H1 (cell line): ENCODE measurements at regions not wholly inside any gene's neighbourhood (a gene's known extent, or its start where the extent isn't known, plus 50 kb on each side); places are given as distances from the start of the nearest gene placed in this dataset.

ENCODE experiments used
- CBX8 ChIP-seq: fragments of 300-800, 300-1000 bp; sonication (generic); IDR thresholded peaks from 2 replicates; pipeline ENCODE4 v1.7.1; 2016; ENCODE audit warnings: low read depth, low read length, borderline replicate concordance
- CHD7 ChIP-seq: fragments of 300-600 bp; sonication (generic); IDR thresholded peaks from 2 replicates; pipeline ENCODE4 v1.7.1; 2012; ENCODE audit warnings: low read length, moderate library complexity, mild to moderate bottlenecking, inconsistent platforms; ENCODE audit not compliant: insufficient replicate concordance
- CTCF ChIP-seq, 3 experiments: IDR thresholded peaks; 1 replicate in 2 of 3; 2 replicates in 1 of 3; pipeline versions ENCODE4 v1.5.1 to v1.6.1; 2011; ENCODE audit warnings: low read length in 3 of 3, mild to moderate bottlenecking in 3 of 3, inconsistent platforms in 2 of 3, low read depth in 1 of 3, moderate library complexity in 1 of 3; ENCODE audit not compliant: insufficient read depth in 1 of 3; ENCODE audit errors: control extremely low read depth in 1 of 3
- E2F6 ChIP-seq: IDR thresholded peaks from 2 replicates; pipeline ENCODE4 v1.6.1; 2012; ENCODE audit warnings: inconsistent platforms
- JUND ChIP-seq: IDR thresholded peaks from 2 replicates; pipeline ENCODE4 v1.6.1; 2011; ENCODE audit warnings: mild to moderate bottlenecking, improper control_type of control experiment, low read length
- KDM1A ChIP-seq: fragments of 200-600, 300-600 bp; sonication (generic); IDR thresholded peaks from 2 replicates; pipeline ENCODE4 v1.7.1; 2016; ENCODE audit warnings: mild to moderate bottlenecking, low read length, borderline replicate concordance
- NANOG ChIP-seq: IDR thresholded peaks from 2 replicates; pipeline ENCODE4 v1.6.1; 2011; ENCODE audit warnings: low read length, low read depth, mild to moderate bottlenecking, inconsistent platforms; ENCODE audit not compliant: insufficient read depth, poor library complexity, severe bottlenecking
- PHF8 ChIP-seq: fragments of 200-600 bp; sonication (generic); conservative IDR thresholded peaks from 2 replicates; pipeline ENCODE4 v1.7.1; 2012; ENCODE audit warnings: low read depth, mild to moderate bottlenecking, inconsistent platforms, low read length, moderate library complexity
- SIX5 ChIP-seq: IDR thresholded peaks from 2 replicates; pipeline ENCODE4 v1.6.1; 2011; ENCODE audit warnings: mild to moderate bottlenecking, low read depth, low read length

- TF ChIP-seq CHD7, result no peak
- no peak for TF ChIP-seq SIX5
- no peak for TF ChIP-seq NANOG
- no peak for TF ChIP-seq CTCF (IDR thresholded peaks at IDR 0.05; ENCODE audit: control extremely low read depth in 1 of 3, insufficient read depth in 1 of 3, low read depth in 1 of 3, low read length in 3 of 3)
- TF ChIP-seq KDM1A, result no peak
- no peak for TF ChIP-seq E2F6
- no peak for TF ChIP-seq PHF8
- no peak for TF ChIP-seq CBX8
- TF ChIP-seq JUND, result no peak
These were observed 246.1 kb downstream of the BMP7 start (continued) for GRCh38 chr20:57020364-57020763.
